ENCODE measurements at regions not wholly inside any gene's neighbourhood (a gene's known extent, or its start where the extent isn't known, plus 50 kb on each side); places are given as distances from the start of the nearest gene placed in this dataset.

DNA sequence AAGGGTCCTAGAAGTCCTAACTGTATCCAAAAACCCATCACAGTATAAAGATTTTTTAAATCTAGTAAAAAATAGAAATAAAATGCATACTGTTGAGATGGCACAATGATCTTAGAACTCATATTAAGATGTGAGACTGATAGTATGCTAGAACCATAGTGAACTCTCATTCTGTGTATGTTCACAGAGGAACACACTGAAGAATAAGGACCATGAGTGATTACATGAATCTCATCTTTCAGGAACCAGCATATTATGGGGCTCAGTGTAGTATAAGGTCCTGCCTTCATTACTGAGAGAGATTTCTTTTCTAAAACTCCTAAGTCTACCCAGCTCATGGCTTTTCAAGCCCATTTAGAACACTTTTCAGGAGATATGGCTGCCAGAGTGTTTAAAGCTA lies 59.8 kb upstream of the RFC3 start:
- Histone ChIP-seq H3K4me3 (no peak overlapping the region), H3K4me1 (no peaks in the 10 kb centered on the region), H3K4me2 (no peak overlapping the region), H3K9me3 (no peaks in the 10 kb centered on the region), H3K27ac (no peak overlapping the region)
- ChIA-PET CTCF (no interaction called here), POLR2A (no interaction called here)
- DNase-seq (ENCODE audit: low read depth in 1 of 2, low spot score in 1 of 2) (no peak), FAIRE-seq (no peak), ATAC-seq (no peak)
- TF ChIP-seq CBX2 (IDR thresholded peaks at IDR 0.05; ENCODE audit: borderline replicate concordance, low read depth), result no peak

GRCh38 chr13:33761740-33762139 lies 56.2 kb upstream of the RFC3 start:
- ATAC-seq (peak in 1 of 2 experiments; percentile 61; a peak in 2 of 6 replicates), DNase-seq (ENCODE audit: low read depth in 1 of 2, low spot score in 1 of 2) (peak; percentile 12 to 26), FAIRE-seq (no peak)
- Histone ChIP-seq H3K9me3 (no peaks in the 10 kb centered on the region), H3K27ac (peak overlapping the region in 1 of 2 experiments; percentile 69; a peak in 3 of 6 replicates), H3K4me2 (no peak overlapping the region), H3K4me3 (no peak overlapping the region), H3K4me1 (no peaks in the 10 kb centered on the region)
- ChIA-PET CTCF (interaction anchor here (0.7 to 1.3 kb wide), 4 partner anchors 9 to 316 kb away, joined by 3 to 4 read pairs (median 4); no protein-coding TSS in a partner anchor), POLR2A (no interaction called here)
- TF ChIP-seq ZNF302 (CRISPR knock-in tag; IDR thresholded peaks at IDR 0.05) (no peak), ZSCAN20 (CRISPR knock-in tag; IDR thresholded peaks at IDR 0.05) (no peak), RARB (CRISPR knock-in tag; IDR thresholded peaks at IDR 0.05) (no peak), MAFK (IDR thresholded peaks at IDR 0.05; ENCODE audit: partially characterized antibody) (no peak)
- TF ChIP-seq, protein P1, sequence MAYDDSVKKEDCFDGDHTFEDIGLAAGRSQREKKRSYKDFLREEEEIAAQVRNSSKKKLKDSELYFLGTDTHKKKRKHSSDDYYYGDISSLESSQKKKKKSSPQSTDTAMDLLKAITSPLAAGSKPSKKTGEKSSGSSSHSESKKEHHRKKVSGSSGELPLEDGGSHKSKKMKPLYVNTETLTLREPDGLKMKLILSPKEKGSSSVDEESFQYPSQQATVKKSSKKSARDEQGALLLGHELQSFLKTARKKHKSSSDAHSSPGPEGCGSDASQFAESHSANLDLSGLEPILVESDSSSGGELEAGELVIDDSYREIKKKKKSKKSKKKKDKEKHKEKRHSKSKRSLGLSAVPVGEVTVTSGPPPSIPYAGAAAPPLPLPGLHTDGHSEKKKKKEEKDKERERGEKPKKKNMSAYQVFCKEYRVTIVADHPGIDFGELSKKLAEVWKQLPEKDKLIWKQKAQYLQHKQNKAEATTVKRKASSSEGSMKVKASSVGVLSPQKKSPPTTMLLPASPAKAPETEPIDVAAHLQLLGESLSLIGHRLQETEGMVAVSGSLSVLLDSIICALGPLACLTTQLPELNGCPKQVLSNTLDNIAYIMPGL (CRISPR knock-in tag; IDR thresholded peaks at IDR 0.05; ENCODE audit: borderline replicate concordance), result no peak
- TF ChIP-seq, protein P2, sequence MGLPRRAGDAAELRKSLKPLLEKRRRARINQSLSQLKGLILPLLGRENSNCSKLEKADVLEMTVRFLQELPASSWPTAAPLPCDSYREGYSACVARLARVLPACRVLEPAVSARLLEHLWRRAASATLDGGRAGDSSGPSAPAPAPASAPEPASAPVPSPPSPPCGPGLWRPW (IDR thresholded peaks at IDR 0.05), result no peak
- WGBS (ENCODE audit: missing lambda C conversion rate), result 22% methylated on average over 6 of the region's 6 CpGs

DNA sequence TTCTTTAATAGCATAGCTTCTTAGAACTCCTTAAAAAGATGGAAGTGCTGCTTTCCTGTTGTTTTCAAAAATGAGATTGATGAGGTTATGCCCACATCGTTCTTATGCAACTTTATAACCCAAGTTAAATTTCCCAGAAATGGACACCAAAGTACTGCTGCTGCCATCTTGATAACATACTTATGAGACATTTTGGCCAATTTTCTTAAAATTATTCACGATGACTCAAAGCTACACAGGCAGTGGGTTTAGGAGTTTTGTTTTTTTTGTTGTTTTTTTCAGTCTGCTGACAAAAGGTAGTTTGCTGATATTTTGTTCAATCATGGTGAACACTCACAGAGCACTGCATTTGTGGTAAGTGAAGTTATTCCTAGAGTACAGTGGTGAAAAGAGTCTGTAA lies 54.9 kb upstream of the RFC3 start:
- ATAC-seq, result no peak
- Histone ChIP-seq H3K4me1 (no peaks in the 10 kb centered on the region), H3K27ac (no peak overlapping the region), H3K9me3 (no peaks in the 10 kb centered on the region), H3K4me3 (no peak overlapping the region), H3K4me2 (no peak overlapping the region)
- POLR2A ChIA-PET, result no interaction called here
- CTCF ChIA-PET, result interaction anchor here (0.8 kb wide), 1 partner anchor 12 kb away, joined by 4 read pairs; no protein-coding TSS in a partner anchor
- TF ChIP-seq HDAC2 (IDR thresholded peaks at IDR 0.05) (no peak), EP300 (IDR thresholded peaks at IDR 0.05) (no peak), JUN (IDR thresholded peaks at IDR 0.05) (no peak), CBX2 (IDR thresholded peaks at IDR 0.05; ENCODE audit: borderline replicate concordance, low read depth) (no peak), MAFK (IDR thresholded peaks at IDR 0.05; ENCODE audit: partially characterized antibody) (no peak), PHF8 (IDR thresholded peaks at IDR 0.05; ENCODE audit: borderline replicate concordance, low read depth) (no peak)
- TF ChIP-seq, protein P2 (IDR thresholded peaks at IDR 0.05), result no peak
- TF ChIP-seq, protein P3, sequence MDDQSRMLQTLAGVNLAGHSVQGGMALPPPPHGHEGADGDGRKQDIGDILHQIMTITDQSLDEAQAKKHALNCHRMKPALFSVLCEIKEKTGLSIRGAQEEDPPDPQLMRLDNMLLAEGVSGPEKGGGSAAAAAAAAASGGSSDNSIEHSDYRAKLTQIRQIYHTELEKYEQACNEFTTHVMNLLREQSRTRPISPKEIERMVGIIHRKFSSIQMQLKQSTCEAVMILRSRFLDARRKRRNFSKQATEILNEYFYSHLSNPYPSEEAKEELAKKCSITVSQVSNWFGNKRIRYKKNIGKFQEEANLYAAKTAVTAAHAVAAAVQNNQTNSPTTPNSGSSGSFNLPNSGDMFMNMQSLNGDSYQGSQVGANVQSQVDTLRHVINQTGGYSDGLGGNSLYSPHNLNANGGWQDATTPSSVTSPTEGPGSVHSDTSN (IDR thresholded peaks at IDR 0.05), result no peak
- no peak for DNase-seq (ENCODE audit: low read depth in 1 of 2, low spot score in 1 of 2)
- 67% methylated on average over 2 of the region's 2 CpGs for WGBS (ENCODE audit: missing lambda C conversion rate)
- FAIRE-seq, result no peak

- H3K4me1 ChIP-seq, result no peaks in the 10 kb centered on the region
- ChIA-PET CTCF (no interaction called here), POLR2A (no interaction called here)
- no peak overlapping the region for H3K4me2 ChIP-seq
- WGBS (ENCODE audit: missing lambda C conversion rate), result 71% methylated on average over 3 of the region's 3 CpGs
- H3K27ac ChIP-seq, result no peak overlapping the region
- FAIRE-seq (no peak), DNase-seq (ENCODE audit: low read depth in 1 of 2, low spot score in 1 of 2) (no peak), ATAC-seq (no peak)
- TF ChIP-seq ZSCAN20 (CRISPR knock-in tag; IDR thresholded peaks at IDR 0.05), result no peak
- TF ChIP-seq RFX5 (IDR thresholded peaks at IDR 0.05), result no peak
- TF ChIP-seq HDAC2 (IDR thresholded peaks at IDR 0.05), result no peak
- no peak for TF ChIP-seq JUN (IDR thresholded peaks at IDR 0.05)
- no peak for TF ChIP-seq CEBPB (IDR thresholded peaks at IDR 0.05)
- TF ChIP-seq CBX2 (IDR thresholded peaks at IDR 0.05; ENCODE audit: borderline replicate concordance, low read depth), result no peak
- TF ChIP-seq, protein P2 (IDR thresholded peaks at IDR 0.05), result no peak
- TF ChIP-seq KDM1A (IDR thresholded peaks at IDR 0.05; ENCODE audit: low read depth), result no peak
- no peak for TF ChIP-seq SMC3 (IDR thresholded peaks at IDR 0.05)
- TF ChIP-seq RAD21 (conservative IDR thresholded peaks at IDR 0.05 in 1 of 2, IDR thresholded peaks at IDR 0.05 in 1 of 2), result no peak
- TF ChIP-seq ZC3H11A (IDR thresholded peaks at IDR 0.05), result no peak
- no peaks in the 10 kb centered on the region for H3K9me3 ChIP-seq
- no peak overlapping the region for H3K4me3 ChIP-seq
These were observed 53.2 kb upstream of the RFC3 start for GRCh38 chr13:33764716-33765115.
